ENCODE measurements at regions not wholly inside any gene's neighbourhood (a gene's known extent, or its start where the extent isn't known, plus 50 kb on each side); places are given as distances from the start of the nearest gene placed in this dataset.

DNA sequence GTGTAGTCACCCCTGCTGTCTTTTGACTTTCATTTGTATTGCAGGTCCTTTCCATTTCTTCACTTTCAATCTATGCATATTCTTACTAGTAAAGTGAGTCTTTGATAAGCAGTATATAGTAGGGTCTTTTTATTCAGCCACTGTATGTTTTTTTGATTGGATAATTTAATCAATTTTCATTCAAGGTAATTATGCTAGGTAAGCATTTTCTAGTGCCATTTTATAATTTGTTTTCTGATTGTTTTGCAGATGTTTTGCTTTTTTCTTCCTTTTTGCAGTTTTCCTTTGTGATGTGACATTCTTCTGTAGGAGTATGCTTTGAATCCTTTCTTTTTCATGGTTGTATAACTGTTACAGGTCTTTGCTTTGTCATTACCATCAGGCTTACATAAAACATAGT, 504.3 kb upstream of the GBE1 start:
- TF ChIP-seq POLR2A (IDR thresholded peaks at IDR 0.05; ENCODE audit: low read depth, low read length): no peak
- TF ChIP-seq POLR2AphosphoS5 (IDR thresholded peaks at IDR 0.05; ENCODE audit: low read depth, low read length): no peak

Data from GM12891 (cell line).